ENCODE measurements at regions not wholly inside any gene's neighbourhood (a gene's known extent, or its start where the extent isn't known, plus 50 kb on each side); places are given as distances from the start of the nearest gene placed in this dataset.

DNA sequence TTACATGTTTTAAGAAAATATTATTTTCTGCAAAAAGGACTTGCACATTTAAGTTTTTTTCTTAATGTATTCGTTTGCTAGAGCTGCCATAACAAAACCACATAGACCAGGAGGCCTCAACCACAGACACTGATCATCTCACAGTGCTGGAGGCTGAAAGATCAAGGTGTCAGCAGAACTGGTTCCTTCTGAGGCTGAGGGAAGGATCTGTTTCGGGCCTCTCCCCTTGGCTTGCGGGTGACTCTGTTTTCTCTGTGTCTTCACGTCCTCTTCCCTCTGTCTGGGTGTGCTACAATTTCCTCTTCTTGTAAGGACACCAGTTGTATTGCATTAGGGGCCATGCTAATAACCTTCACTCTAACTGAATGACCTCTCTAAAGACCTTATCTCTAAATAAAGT is 364.2 kb downstream of the IRS2 start:
- H3K36me3 ChIP-seq (ENCODE audit: control insufficient read depth, insufficient read depth, low read length), result no peaks in the 10 kb centered on the region
- DNase-seq (ENCODE audit: extremely low read depth, insufficient read length), result no peak
- TF ChIP-seq, protein P1, sequence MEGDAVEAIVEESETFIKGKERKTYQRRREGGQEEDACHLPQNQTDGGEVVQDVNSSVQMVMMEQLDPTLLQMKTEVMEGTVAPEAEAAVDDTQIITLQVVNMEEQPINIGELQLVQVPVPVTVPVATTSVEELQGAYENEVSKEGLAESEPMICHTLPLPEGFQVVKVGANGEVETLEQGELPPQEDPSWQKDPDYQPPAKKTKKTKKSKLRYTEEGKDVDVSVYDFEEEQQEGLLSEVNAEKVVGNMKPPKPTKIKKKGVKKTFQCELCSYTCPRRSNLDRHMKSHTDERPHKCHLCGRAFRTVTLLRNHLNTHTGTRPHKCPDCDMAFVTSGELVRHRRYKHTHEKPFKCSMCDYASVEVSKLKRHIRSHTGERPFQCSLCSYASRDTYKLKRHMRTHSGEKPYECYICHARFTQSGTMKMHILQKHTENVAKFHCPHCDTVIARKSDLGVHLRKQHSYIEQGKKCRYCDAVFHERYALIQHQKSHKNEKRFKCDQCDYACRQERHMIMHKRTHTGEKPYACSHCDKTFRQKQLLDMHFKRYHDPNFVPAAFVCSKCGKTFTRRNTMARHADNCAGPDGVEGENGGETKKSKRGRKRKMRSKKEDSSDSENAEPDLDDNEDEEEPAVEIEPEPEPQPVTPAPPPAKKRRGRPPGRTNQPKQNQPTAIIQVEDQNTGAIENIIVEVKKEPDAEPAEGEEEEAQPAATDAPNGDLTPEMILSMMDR (IDR thresholded peaks at IDR 0.05; ENCODE audit: insufficient read depth, low read length, poor library complexity, severe bottlenecking), result no peak
- H3K4me3 ChIP-seq (replicated peaks; ENCODE audit: low read depth, low read length), result no peak overlapping the region
- no peaks in the 10 kb centered on the region for H3K27me3 ChIP-seq (replicated peaks; ENCODE audit: control insufficient read depth, insufficient read depth, low read length)

- H3K27me3 ChIP-seq (replicated peaks; ENCODE audit: control insufficient read depth, insufficient read depth, low read length), result no peaks in the 10 kb centered on the region
- TF ChIP-seq, protein P1 (IDR thresholded peaks at IDR 0.05; ENCODE audit: insufficient read depth, low read length, poor library complexity, severe bottlenecking), result no peak
- no peak for DNase-seq (ENCODE audit: extremely low read depth, insufficient read length)
- H3K36me3 ChIP-seq (ENCODE audit: control insufficient read depth, insufficient read depth, low read length), result no peaks in the 10 kb centered on the region
- H3K4me3 ChIP-seq (replicated peaks; ENCODE audit: low read depth, low read length), result no peak overlapping the region
Measured at GRCh38 chr13:109419896-109420295, 366.5 kb downstream of the IRS2 start.

GRCh38 chr13:109418111-109418510 is 368.3 kb downstream of the IRS2 start:
- no peaks in the 10 kb centered on the region for H3K36me3 ChIP-seq (ENCODE audit: control insufficient read depth, insufficient read depth, low read length)
- no peak for DNase-seq (ENCODE audit: extremely low read depth, insufficient read length)
- H3K4me3 ChIP-seq (replicated peaks; ENCODE audit: low read depth, low read length), result no peak overlapping the region
- no peaks in the 10 kb centered on the region for H3K27me3 ChIP-seq (replicated peaks; ENCODE audit: control insufficient read depth, insufficient read depth, low read length)
- TF ChIP-seq, protein P1 (IDR thresholded peaks at IDR 0.05; ENCODE audit: insufficient read depth, low read length, poor library complexity, severe bottlenecking), result no peak

DNA sequence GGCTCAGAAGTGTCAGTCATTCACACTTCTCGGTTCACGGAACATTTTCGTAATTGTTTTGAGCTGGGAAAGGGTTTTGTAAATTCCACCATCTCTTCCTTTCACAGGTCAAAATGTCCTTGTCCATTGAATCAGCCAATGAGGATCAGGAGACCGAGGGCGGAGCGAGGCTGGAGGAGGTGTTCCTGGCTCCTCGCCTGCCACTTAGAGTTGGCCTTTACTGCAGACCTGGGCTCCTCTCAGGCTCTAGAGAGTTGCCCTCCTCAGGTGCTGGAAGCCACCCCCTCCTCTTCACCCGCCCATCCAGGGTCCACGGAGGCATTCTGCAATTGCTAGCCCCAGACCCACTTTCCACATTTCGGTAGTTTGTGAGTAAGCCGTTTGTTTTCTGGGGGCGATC is 370.4 kb downstream of the IRS2 start:
- H3K4me3 ChIP-seq (replicated peaks; ENCODE audit: low read depth, low read length), result no peak overlapping the region
- H3K27me3 ChIP-seq (replicated peaks; ENCODE audit: control insufficient read depth, insufficient read depth, low read length), result no peaks in the 10 kb centered on the region
- TF ChIP-seq, protein P1 (IDR thresholded peaks at IDR 0.05; ENCODE audit: insufficient read depth, low read length, poor library complexity, severe bottlenecking), result no peak
- no peaks in the 10 kb centered on the region for H3K36me3 ChIP-seq (ENCODE audit: control insufficient read depth, insufficient read depth, low read length)
- no peak for DNase-seq (ENCODE audit: extremely low read depth, insufficient read length)

GRCh38 chr13:109415057-109415456 is 371.3 kb downstream of the IRS2 start:
- no peaks in the 10 kb centered on the region for H3K36me3 ChIP-seq (ENCODE audit: control insufficient read depth, insufficient read depth, low read length)
- H3K4me3 ChIP-seq (replicated peaks; ENCODE audit: low read depth, low read length), result no peak overlapping the region
- no peaks in the 10 kb centered on the region for H3K27me3 ChIP-seq (replicated peaks; ENCODE audit: control insufficient read depth, insufficient read depth, low read length)
- DNase-seq (ENCODE audit: extremely low read depth, insufficient read length), result no peak
- TF ChIP-seq, protein P1 (IDR thresholded peaks at IDR 0.05; ENCODE audit: insufficient read depth, low read length, poor library complexity, severe bottlenecking), result no peak

DNA sequence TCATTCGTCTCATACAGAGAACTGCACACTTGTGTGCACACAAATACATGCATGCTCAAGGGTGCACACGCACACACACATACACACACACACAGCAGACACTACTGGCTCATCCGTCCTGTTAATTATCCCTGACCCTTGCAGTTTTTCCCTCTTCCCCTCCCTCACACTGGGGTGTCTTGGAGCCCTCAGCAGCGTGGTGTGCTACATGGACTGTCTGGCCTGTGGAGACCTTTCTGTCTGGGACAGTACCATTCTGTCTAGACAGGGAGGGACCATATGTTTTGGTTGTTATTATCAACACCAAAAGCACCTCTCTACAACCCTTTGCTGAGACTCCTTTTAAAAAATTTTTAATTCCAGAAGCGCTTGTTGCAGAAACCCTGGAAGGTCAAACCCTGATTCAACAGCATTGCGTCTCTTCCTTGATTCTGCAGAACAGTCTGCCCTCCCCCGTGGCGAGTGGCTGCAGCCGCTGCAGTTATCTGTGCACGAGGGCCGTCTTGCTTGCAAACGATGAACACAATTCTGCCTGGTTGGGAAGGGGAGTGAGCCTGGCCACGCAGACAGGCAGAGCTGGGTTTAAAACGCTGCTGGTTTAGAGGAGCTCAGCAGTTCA is 374.0 kb downstream of the IRS2 start:
- no peak overlapping the region for H3K4me3 ChIP-seq (replicated peaks; ENCODE audit: low read depth, low read length)
- DNase-seq (ENCODE audit: extremely low read depth, insufficient read length), result no peak

More for the DNA sequence above, 374.0 kb downstream of the IRS2 start:
- Histone ChIP-seq H3K36me3 (ENCODE audit: control insufficient read depth, insufficient read depth, low read length) (no peaks in the 10 kb centered on the region), H3K27me3 (replicated peaks; ENCODE audit: control insufficient read depth, insufficient read depth, low read length) (no peaks in the 10 kb centered on the region)
- TF ChIP-seq, protein P1 (IDR thresholded peaks at IDR 0.05; ENCODE audit: insufficient read depth, low read length, poor library complexity, severe bottlenecking), result no peak
